NCI-H510A treated with DMSO at 0.1 percent for 48 hours (cell line): ENCODE measurements at regions not wholly inside any gene's neighbourhood (a gene's known extent, or its start where the extent isn't known, plus 50 kb on each side); places are given as distances from the start of the nearest gene placed in this dataset.

Source experiments
- DNase-seq: peaks from one replicate; lab custom pipeline; 2025; lab: John Stamatoyannopoulos, UW

- DNase-seq, result no peak
Measured at GRCh38 chr7:117929237-117929636, 56.0 kb upstream of the CTTNBP2 start.

DNA sequence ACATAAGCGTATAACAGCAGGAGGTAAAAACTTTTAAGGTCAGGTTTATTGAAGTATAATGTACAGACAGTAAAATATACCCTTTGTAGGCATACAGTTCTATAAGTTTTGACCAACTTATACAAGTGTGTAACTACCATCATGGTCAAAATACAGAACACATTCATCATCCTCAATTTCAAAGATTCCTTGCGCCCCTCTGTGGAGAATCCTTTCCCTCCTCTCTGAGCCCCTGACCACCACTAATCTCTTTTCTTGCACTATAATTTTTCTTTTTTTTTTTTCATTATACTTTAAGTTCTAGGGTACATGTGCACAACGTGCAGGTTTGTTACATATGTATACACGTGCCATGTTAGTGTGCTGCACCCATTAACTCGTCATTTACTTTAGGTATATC lies 58.1 kb upstream of the CTTNBP2 start:
- DNase-seq, result no peak

DNA sequence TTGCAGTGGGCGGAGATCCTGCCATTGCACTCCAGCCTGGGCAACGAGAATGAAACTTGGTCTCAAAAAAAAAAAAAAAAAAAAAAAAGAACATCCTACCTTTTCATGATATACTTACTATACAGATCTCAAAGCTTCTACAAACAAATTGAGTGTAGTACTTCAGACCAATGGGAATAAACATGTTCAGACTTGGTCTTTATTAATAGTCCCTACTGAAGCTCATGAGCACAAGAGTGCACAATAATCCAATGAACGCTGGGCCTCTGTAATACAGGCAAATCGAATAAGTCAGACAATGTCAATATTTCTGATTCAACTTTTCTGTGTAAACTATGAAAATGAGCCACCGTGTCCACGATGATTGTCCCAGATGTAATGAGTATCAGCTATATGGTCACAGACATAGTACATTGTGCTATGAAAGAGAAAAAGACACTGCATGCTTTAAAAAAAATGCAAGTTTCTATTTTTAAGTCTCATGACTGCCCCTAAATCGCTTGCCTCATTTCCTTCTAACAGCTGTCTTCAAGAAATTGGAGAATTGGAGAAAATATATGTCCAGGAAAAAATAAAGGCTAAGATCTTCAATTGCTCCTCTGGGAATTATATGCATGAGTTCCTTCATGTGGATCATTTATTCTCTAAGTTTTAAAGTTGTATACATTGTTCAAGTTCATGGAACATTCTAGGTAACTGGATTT lies 64.0 kb upstream of the CTTNBP2 start:
- DNase-seq, result peak; percentile 47

DNA sequence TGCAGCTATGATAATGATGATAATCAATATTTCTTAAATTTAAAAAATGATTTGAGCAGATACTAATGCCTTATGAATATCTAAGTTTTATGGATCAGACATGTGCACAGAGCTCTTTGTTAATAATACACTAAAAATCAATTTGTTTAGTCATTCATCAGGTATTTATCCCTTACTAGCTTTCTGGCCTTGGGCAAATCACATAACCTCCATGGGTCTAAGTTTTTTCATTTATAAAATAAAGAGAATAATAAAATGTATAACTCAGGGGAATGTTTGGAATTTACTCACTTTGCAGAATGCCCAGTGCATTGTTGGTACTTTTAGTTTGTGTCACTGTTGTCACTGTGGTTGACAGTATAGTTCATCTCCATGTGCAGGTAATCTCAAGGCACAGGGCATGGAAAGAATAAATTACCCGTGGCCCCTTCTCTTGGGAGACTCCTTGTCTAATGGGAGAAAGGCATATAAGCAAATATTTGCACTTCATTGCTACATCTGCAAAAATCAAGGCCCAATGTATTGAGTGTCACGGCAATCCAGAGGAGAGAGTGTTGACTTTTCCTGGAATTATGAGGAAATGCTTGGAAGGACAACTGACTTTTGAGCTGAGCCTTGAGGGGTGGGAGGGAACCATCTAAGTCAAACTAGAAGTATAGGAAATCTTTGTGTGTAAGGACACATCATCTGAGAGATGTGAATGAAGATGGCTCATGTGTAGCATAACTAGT lies 64.7 kb upstream of the CTTNBP2 start:
- DNase-seq, result peak; percentile 30

DNA sequence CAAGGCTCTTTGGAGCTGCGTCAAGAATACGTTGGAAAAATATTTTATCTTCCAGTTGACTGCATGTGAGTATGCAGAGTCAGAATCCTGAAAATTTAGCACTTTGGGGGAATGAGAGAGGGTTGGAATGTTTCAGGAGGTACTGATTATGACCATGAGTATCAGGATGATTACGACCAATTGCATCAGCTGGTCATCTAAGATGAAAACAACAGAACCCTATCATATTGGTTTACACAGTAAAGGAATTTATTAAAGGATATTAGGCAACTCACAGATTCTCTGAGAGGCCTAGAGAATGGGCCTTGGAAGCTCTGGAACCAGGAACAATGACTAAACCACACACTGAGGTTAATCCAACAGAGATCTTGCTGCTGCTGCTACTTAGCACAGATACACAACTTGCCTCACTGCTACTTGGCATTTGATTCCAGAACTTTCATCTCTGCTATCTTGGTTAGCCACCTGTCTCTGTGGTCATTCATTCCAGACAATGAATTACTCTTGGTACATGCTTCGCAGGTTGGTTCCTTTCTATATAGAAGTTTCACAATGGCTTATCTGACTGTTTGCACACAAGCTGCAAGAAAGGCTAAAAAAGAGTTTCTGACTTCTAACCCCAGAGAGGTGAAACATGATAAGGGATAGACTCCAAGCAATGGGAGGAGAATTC lies 68.0 kb upstream of the CTTNBP2 start:
- DNase-seq, result no peak

GRCh38 chr7:117942780-117943179 lies 69.5 kb upstream of the CTTNBP2 start:
- DNase-seq, result no peak

DNA sequence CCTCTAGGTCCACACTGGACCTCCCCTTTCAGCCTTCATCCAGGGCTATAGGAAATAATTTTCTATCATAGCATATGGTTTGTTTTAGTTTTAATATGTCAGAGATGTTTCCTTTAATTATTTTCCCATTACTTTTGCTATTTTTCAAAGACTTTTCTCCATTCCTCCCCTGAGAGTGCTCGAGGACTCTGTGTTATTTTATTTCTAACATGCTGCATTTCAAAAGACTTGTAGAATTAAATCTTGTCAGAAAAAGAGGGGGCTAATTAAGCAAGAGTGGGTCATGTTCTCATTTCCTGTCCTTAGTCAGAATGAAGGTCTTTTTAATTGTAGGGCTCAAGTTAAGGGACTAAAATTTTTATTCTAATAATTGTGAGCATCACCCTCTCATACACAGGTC lies 71.6 kb upstream of the CTTNBP2 start:
- no peak for DNase-seq

DNA sequence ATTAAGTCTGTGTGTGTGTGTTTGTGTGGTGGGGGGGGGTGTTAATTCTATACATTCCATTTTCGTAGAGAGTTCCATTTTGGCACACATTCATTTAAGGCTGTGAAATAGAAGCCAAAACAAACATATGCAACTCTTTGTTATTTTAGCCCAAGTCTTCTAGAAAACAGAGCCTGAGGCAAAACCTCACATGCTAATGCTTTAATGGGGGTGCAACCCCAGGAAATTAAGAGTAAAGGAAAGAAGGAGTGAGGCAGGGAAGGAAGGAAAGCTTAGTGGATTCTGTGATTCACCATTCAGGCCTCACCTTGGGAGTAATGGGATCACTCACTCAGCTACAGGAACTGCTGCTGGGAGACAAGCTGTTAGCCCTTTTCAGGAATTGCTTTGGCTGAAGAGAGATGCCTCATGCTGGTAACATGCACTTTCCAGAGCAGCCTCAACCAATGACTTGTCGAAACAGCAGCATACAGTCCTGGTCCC lies 73.0 kb upstream of the CTTNBP2 start:
- no peak for DNase-seq

- DNase-seq, result no peak
Measured at GRCh38 chr7:117949232-117949631, 76.0 kb upstream of the CTTNBP2 start.

- no peak for DNase-seq
Measured at GRCh38 chr7:117950601-117951260, 77.5 kb upstream of the CTTNBP2 start.

- no peak for DNase-seq
Measured at GRCh38 chr7:117951285-117951684, 78.0 kb upstream of the CTTNBP2 start.

DNA sequence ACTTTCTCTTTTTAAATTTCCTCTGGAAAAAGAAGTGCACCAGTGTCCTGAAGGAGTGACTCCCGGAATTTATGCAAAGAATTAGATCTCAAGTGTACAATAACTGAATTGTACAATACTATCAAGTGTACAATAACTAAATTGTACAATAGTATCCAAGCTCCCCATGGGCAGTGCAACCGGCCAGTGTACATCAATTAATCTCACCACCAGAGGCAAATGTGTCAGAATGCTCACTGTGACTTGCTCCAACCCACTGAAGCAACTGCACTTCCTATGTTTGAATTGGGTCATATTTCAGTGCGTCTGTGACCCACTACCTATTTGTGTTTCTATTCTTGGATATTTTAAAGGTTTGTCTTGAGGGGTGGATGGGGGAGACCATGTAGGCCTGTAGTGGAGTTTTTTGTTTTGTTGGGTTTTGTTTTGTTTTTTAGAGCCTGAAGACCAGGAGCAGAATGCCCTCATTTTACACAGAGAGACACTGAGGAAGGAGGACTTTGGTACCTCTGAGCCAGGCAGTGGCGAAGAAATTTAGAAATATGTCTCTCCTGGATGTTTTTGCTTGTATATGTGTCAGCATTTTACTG lies 78.5 kb upstream of the CTTNBP2 start:
- DNase-seq, result peak; percentile 32

GRCh38 chr7:117955046-117955445 lies 81.8 kb upstream of the CTTNBP2 start:
- no peak for DNase-seq

- DNase-seq, result no peak
Measured at GRCh38 chr7:117960351-117960750, 87.1 kb upstream of the CTTNBP2 start.

GRCh38 chr7:117961235-117961634 lies 88.0 kb upstream of the CTTNBP2 start:
- DNase-seq, result no peak

- DNase-seq, result no peak
Measured at GRCh38 chr7:117962366-117962994, 89.2 kb upstream of the CTTNBP2 start.

GRCh38 chr7:117963264-117964197 lies 90.3 kb upstream of the CTTNBP2 start:
- DNase-seq, result no peak

DNA sequence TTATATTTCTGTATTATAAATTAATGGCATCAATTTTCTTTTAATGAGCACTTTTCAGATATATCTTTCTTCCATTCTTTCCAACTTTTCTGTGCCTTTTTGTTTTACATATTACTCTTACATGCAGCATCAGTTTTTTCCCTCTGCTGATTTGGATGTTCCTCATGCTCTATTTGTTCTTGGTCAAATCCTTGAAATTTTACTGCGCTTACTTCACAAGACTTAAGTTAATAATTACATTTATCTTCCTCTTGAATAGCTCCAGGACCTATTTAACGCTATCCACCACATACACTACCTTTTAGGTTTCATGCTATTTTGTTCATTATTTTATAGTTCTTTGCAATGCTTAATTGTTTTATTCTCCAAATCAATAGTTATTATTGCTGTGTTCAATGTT lies 97.6 kb upstream of the CTTNBP2 start:
- no peak for DNase-seq

DNA sequence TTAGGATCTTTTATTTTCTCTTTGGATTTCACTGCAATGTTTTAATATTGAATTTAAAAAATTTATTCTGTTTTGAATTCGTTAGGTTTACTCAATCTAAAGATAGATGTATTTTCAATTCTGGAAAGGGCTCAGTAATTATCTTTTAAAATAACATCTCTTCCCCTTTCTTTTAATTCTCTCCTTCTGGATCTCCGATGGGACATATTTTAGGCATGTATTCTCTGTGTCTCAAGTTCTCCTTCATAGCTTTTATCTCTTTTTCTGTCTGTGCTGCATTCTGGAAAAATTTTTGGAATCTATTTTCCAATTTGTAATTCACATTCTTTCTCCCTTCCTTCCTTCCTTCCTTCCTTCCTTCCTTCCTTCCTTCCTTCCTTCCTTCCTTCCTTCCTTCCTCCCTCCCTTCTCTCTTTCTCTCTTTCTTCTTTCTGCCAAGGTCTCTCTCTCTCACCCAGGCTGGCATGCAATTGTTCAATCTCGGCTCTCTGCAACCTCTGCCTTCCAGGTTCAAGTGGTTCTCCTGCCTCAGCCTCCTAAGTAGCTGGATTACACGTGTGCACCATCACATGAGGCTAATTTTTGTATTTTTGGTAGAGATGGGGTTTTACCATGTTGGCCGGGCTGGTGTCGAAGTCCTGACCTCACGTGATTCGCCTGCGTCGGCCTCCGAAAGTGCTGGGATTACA lies 98.5 kb upstream of the CTTNBP2 start:
- no peak for DNase-seq

DNA sequence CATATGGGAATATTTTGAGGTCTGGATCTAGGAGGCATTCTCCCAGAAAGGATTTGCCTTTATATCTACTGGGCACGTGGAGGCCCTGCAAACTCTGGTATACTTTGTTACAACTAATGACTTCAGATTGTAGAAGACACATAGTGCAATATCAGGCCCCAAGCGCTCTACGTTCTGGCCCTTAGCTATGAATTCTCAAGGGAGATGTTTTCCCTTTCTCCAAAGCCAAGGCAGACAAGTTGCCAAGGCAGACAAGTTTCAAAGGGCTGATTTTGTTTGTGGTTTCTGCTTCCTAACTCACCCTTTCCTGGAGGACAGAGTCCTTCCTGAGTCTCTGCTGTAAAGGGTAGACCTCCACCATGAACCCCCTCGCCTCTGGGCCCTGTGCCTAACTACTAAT lies 99.4 kb upstream of the CTTNBP2 start:
- DNase-seq, result no peak
